ENCODE measurements at regions not wholly inside any gene's neighbourhood (a gene's known extent, or its start where the extent isn't known, plus 50 kb on each side); places are given as distances from the start of the nearest gene placed in this dataset.

DNA sequence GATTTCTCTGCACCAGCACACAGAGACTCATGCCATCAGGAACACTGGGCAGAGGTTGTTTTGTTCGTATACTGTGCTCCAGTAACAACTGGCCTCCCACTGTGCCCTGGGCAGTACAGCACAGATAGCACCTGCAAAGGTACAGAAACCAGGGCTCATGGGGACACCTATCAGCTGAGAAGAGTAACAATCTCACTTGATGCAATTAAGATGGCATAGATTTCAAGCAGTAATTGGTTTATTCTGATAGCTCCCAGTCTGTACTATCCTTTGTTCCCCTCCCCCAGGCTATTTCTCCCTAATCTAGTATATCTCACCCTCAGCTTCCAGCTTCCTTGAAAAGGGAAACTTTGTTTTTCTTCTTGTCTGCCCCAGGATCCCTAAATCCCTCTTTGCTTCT, 343.9 kb upstream of the MMADHC start:
- TF ChIP-seq EZH2 (IDR thresholded peaks at IDR 0.05; ENCODE audit: low read length, missing control alignments) (no peak), CTCF (conservative IDR thresholded peaks at IDR 0.05 in 1 of 2, IDR thresholded peaks at IDR 0.05 in 1 of 2; ENCODE audit: low read depth in 1 of 2, low read length in 2 of 2) (no peak)
- Histone ChIP-seq H3K36me3 (ENCODE audit: control insufficient read depth, insufficient read depth, low read length) (no peaks in the 10 kb centered on the region), H4K20me1 (ENCODE audit: control insufficient read depth, extremely low read depth, insufficient read depth, low read length) (no peaks in the 10 kb centered on the region), H3K4me1 (ENCODE audit: control insufficient read depth, extremely low read depth, insufficient read depth, low read length) (no peaks in the 10 kb centered on the region), H3K4me3 (replicated peaks in 1 of 4; ENCODE audit: control extremely low read depth in 1 of 4, insufficient read depth in 1 of 4, low read depth in 3 of 4, low read length in 4 of 4) (no peak overlapping the region), H3K27me3 (ENCODE audit: control insufficient read depth, insufficient read depth, low read length) (no peaks in the 10 kb centered on the region), H2AFZ (ENCODE audit: low read length) (no peak overlapping the region), H3K79me2 (ENCODE audit: control insufficient read depth, insufficient read depth, low read length) (no peaks in the 10 kb centered on the region), H3K4me2 (ENCODE audit: extremely low read depth, insufficient read depth, low read length) (no peak overlapping the region), H3K27ac (ENCODE audit: insufficient read depth, low read length) (no peak overlapping the region), H3K9me3 (ENCODE audit: control insufficient read depth, insufficient read depth, low read depth, low read length) (no peaks in the 10 kb centered on the region), H3K9ac (ENCODE audit: insufficient read depth, low read length) (no peak overlapping the region)
- DNase-seq (ENCODE audit: low read depth in 2 of 2), result no peak

GRCh38 chr2:149928011-149928410, 340.4 kb upstream of the MMADHC start:
- Histone ChIP-seq H3K9ac (ENCODE audit: insufficient read depth, low read length) (no peak overlapping the region), H3K36me3 (ENCODE audit: control insufficient read depth, insufficient read depth, low read length) (no peaks in the 10 kb centered on the region), H3K9me3 (ENCODE audit: control insufficient read depth, insufficient read depth, low read depth, low read length) (no peaks in the 10 kb centered on the region), H4K20me1 (ENCODE audit: control insufficient read depth, extremely low read depth, insufficient read depth, low read length) (no peaks in the 10 kb centered on the region), H3K4me3 (replicated peaks in 1 of 4; ENCODE audit: control extremely low read depth in 1 of 4, insufficient read depth in 1 of 4, low read depth in 3 of 4, low read length in 4 of 4) (no peak overlapping the region), H3K27me3 (ENCODE audit: control insufficient read depth, insufficient read depth, low read length) (no peaks in the 10 kb centered on the region), H3K79me2 (ENCODE audit: control insufficient read depth, insufficient read depth, low read length) (no peaks in the 10 kb centered on the region), H2AFZ (ENCODE audit: low read length) (peak overlapping the region; percentile 12), H3K4me2 (ENCODE audit: extremely low read depth, insufficient read depth, low read length) (no peak overlapping the region), H3K27ac (ENCODE audit: insufficient read depth, low read length) (no peak overlapping the region), H3K4me1 (ENCODE audit: control insufficient read depth, extremely low read depth, insufficient read depth, low read length) (no peaks in the 10 kb centered on the region)
- DNase-seq (ENCODE audit: low read depth in 2 of 2), result no peak
- no peak for TF ChIP-seq CTCF (conservative IDR thresholded peaks at IDR 0.05 in 1 of 2, IDR thresholded peaks at IDR 0.05 in 1 of 2; ENCODE audit: low read depth in 1 of 2, low read length in 2 of 2)
- TF ChIP-seq EZH2 (IDR thresholded peaks at IDR 0.05; ENCODE audit: low read length, missing control alignments), result no peak

- H4K20me1 ChIP-seq (ENCODE audit: control insufficient read depth, extremely low read depth, insufficient read depth, low read length), result no peaks in the 10 kb centered on the region
- H3K9me3 ChIP-seq (ENCODE audit: control insufficient read depth, insufficient read depth, low read depth, low read length), result no peaks in the 10 kb centered on the region
- no peak overlapping the region for H3K9ac ChIP-seq (ENCODE audit: insufficient read depth, low read length)
- DNase-seq (ENCODE audit: low read depth in 2 of 2), result peak in 1 of 2 donors; percentile 11
- no peaks in the 10 kb centered on the region for H3K4me1 ChIP-seq (ENCODE audit: control insufficient read depth, extremely low read depth, insufficient read depth, low read length)
- no peak overlapping the region for H3K4me2 ChIP-seq (ENCODE audit: extremely low read depth, insufficient read depth, low read length)
- no peak overlapping the region for H3K27ac ChIP-seq (ENCODE audit: insufficient read depth, low read length)
- no peak for TF ChIP-seq CTCF (conservative IDR thresholded peaks at IDR 0.05 in 1 of 2, IDR thresholded peaks at IDR 0.05 in 1 of 2; ENCODE audit: low read depth in 1 of 2, low read length in 2 of 2)
- no peak for TF ChIP-seq EZH2 (IDR thresholded peaks at IDR 0.05; ENCODE audit: low read length, missing control alignments)
- no peaks in the 10 kb centered on the region for H3K36me3 ChIP-seq (ENCODE audit: control insufficient read depth, insufficient read depth, low read length)
- no peaks in the 10 kb centered on the region for H3K79me2 ChIP-seq (ENCODE audit: control insufficient read depth, insufficient read depth, low read length)
- H2AFZ ChIP-seq (ENCODE audit: low read length), result no peak overlapping the region
- H3K4me3 ChIP-seq (replicated peaks in 1 of 4; ENCODE audit: control extremely low read depth in 1 of 4, insufficient read depth in 1 of 4, low read depth in 3 of 4, low read length in 4 of 4), result no peak overlapping the region
- H3K27me3 ChIP-seq (ENCODE audit: control insufficient read depth, insufficient read depth, low read length), result no peaks in the 10 kb centered on the region
Measured at GRCh38 chr2:149926149-149926548, 338.6 kb upstream of the MMADHC start.

Measured in fibroblast of lung (primary cell).